Gastrocnemius medialis (tissue), 4 donors: ENCODE measurements at regions not wholly inside any gene's neighbourhood (a gene's known extent, or its start where the extent isn't known, plus 50 kb on each side); places are given as distances from the start of the nearest gene placed in this dataset.

Experiments used
- ATAC-seq, 2 donors: fragments of 150-250 bp; one replicate each; pipeline ENCODE4 v1.9.1; 2016
- DNase-seq, 2 donors: peaks; one replicate each; pipeline ENCODE4 v3.0.0-alpha.2; 2019
- H3K27ac ChIP-seq, 4 donors: fragments of 200-600 bp; sonication (generic); 1 replicate in 1 of 4; 2 replicates in 3 of 4; pipeline ENCODE4 v1.5.1; 2016 to 2018; ENCODE audit warnings: mild to moderate bottlenecking in 2 of 4, moderate library complexity in 1 of 4
- H3K27me3 ChIP-seq, 3 donors: fragments of 200-600 bp; sonication (generic) in 2 of 3; 1 replicate in 1 of 3; 2 replicates in 2 of 3; pipeline versions ENCODE4 v1.5.1 to v1.6.0; 2016 to 2019; ENCODE audit warnings: mild to moderate bottlenecking in 1 of 3, moderate library complexity in 1 of 3
- H3K36me3 ChIP-seq, 2 donors: fragments of 200-600 bp; sonication (generic) in 1 of 2; one replicate each; pipeline ENCODE4 v1.5.1; 2017 to 2018
- H3K4me1 ChIP-seq, 2 donors: fragments of 200-600 bp; sonication (generic) in 1 of 2; one replicate each; pipeline ENCODE4 v1.5.1; 2016 to 2017; ENCODE audit warnings: mild to moderate bottlenecking in 2 of 2
- H3K4me3 ChIP-seq, 4 donors: fragments of 200-600 bp; sonication (generic) in 3 of 4; 1 replicate in 1 of 4; 2 replicates in 3 of 4; pipeline ENCODE4 v1.5.1; 2016 to 2019; ENCODE audit warnings: mild to moderate bottlenecking in 2 of 4
- H3K9me3 ChIP-seq, 3 donors: fragments of 200-600 bp; sonication (generic) in 2 of 3; 1 replicate in 1 of 3; 2 replicates in 2 of 3; pipeline ENCODE4 v1.5.1; 2016 to 2019
- CTCF ChIP-seq, 5 experiments: fragments of 450-650 bp in 3 of 5; fragments of 200-600 bp in 2 of 5; sonication (generic) in 2 of 5; IDR thresholded peaks in 4 of 5; conservative IDR thresholded peaks in 1 of 5; 1 replicate in 4 of 5; 2 replicates in 1 of 5; pipeline ENCODE4 v1.5.1; 2016 to 2019; ENCODE audit warnings: antibody characterized with exemption in 5 of 5, mild to moderate bottlenecking in 3 of 5, moderate library complexity in 3 of 5
- POLR2A ChIP-seq, 2 donors: fragments of 450-650 bp; IDR thresholded peaks; one replicate each; pipeline ENCODE4 v1.6.1; 2017; ENCODE audit warnings: antibody characterized with exemption in 2 of 2, mild to moderate bottlenecking in 2 of 2, moderate library complexity in 2 of 2
- in situ Hi-C, 4 donors: fragments of 200-750 bp; cut with MboI; loops; one replicate each; pipeline versions ENCODE4 v1.15.0 to v1.8.0; 2017; ENCODE audit warnings: low sequenced_read_pairs in 4 of 4
- intact Hi-C: fragments of 100-400 bp; cut with DNase I; formaldehyde crosslinking; loops from one replicate; pipeline ENCODE4 v1.15.1; 2023; ENCODE audit warnings: low total_unique reads

- Histone ChIP-seq H3K27me3 (peaks cover 0 to 2% (median 1%) of the 10 kb centered on the region in 3 donors), H3K27ac (no peak overlapping the region), H3K4me1 (no peaks in the 10 kb centered on the region), H3K9me3 (no peaks in the 10 kb centered on the region), H3K4me3 (no peak overlapping the region), H3K36me3 (no peaks in the 10 kb centered on the region)
- TF ChIP-seq POLR2A (IDR thresholded peaks at IDR 0.05) (no peak), CTCF (IDR thresholded peaks at IDR 0.05 in 4 of 5, conservative IDR thresholded peaks at IDR 0.05 in 1 of 5) (no peak)
- intact Hi-C loops = no loop called here
- in situ Hi-C loops = no loop called here
- DNase-seq = no peak
- ATAC-seq = no peak
Measured at GRCh38 chr20:21564127-21564773, 50.4 kb upstream of the NKX2-2 start.
